HK-2 (cell line): ENCODE measurements at regions not wholly inside any gene's neighbourhood (a gene's known extent, or its start where the extent isn't known, plus 50 kb on each side); places are given as distances from the start of the nearest gene placed in this dataset.

ENCODE experiments used
- DNase-seq: peaks from one replicate; pipeline ENCODE4 v3.0.0-alpha.2; 2018; ENCODE audit not compliant: unreplicated experiment

DNA sequence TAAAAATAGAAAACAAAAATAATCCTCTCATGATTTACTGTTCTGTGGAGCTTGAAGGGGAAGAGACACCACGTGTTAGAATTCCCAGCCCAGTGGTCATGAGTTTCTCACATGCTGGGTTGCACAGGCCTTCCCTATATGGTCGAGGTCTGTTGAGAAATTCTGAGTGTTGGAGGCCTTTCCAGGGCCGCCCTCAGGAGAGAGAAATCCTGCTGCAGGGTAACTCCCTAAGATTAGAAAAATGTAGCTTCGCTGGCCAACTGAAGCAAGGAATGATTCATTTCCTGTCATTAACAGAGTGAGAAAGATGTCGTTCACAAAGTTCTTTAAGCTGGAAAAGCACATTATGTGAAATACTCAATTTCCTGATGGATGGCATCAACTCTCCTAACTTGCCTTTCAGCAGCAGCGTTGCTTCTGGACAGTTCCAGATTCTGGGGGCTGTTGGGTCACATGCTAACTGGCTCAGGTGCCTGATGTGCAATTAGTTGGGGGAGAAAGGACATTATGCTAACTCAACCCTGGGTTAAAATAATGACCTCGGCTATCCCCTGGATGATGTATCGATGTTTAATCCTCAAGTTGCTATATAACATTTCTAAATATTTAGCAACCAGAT is 104.8 kb upstream of the CD180 start:
- peak; percentile 29 for DNase-seq

GRCh38 chr5:67300326-67300725 is 103.7 kb upstream of the CD180 start:
- no peak for DNase-seq

- DNase-seq, result no peak
These were observed 102.7 kb upstream of the CD180 start for GRCh38 chr5:67299231-67299735.

DNA sequence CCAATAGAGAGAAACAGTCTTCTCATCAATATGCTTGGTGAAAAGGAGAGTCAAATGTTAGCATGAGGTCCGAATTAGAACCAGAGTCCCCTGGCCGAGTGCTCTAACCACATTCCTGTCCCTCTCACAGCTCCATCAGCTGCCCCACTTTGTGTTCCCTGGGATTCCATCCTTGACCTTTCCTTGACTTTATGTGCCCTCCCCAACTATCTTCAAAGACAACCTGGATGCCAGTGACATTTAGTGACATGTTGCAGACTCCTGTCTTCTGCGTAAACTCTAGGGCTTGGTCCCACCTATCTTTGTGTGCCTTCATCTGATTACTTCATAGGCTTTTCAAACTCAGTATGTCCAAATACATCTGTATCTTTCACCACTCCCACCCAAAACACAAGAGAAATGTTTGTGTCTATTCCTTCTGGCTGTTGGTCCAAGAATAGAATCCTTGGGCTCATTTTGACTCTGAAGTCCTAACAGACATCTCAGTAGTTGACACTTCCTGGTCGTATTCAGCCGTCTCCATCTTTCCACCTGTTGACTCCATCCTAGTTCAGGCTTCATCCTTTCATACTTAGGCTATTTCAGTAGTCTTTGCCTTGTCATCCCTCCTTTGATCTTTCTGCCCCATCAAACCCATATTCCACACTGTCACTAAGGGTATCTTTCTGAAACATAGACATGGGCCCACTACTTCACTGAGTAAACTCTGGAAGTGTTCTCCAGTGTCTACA is 101.4 kb upstream of the CD180 start:
- no peak for DNase-seq

DNA sequence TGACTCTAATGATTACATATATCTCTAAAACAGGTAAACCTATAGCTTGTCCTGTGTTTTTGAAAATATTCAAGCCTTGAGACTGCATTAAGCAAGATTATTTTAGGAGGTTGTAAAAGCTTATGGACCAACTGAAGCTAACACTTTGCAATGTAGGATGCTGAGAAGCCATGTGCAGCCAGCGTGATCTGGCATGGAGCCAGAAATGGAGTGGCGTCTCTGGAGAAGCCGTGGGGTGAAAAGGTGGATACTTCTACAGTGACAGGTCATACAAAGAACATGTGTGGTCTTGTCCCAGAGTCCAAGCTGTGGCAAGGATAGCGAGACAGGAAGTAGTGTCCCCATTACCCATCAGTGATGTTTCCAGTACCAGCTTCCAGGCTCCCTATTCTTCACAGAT is 100.8 kb upstream of the CD180 start:
- no peak for DNase-seq

- DNase-seq, result no peak
These were observed 97.8 kb upstream of the CD180 start for GRCh38 chr5:67294266-67294938.

DNA sequence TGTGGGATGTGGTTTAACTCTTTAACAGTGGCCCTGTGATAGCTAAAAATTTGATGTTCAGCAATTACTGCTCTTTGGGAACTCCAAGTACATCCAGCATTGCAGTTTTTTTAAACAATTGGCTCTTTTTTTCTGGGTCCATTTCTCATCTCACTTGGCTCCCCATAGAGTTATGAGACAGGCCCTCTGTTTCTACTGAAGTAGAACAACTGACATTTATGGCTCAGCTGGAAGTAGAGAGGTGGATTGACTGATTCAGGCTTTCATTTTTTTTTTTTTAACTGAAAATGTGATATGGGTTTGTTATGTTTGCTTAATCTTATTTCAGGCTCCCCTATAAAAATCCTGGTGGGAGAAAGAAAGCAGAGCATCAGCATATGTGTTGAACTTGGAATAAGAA is 96.6 kb upstream of the CD180 start:
- DNase-seq, result no peak

- DNase-seq, result no peak
These were observed 95.8 kb upstream of the CD180 start for GRCh38 chr5:67292201-67292940.

- no peak for DNase-seq
These were observed 95.1 kb upstream of the CD180 start for GRCh38 chr5:67291671-67292070.

- DNase-seq, result no peak
These were observed 94.5 kb upstream of the CD180 start for GRCh38 chr5:67291066-67291465.

DNA sequence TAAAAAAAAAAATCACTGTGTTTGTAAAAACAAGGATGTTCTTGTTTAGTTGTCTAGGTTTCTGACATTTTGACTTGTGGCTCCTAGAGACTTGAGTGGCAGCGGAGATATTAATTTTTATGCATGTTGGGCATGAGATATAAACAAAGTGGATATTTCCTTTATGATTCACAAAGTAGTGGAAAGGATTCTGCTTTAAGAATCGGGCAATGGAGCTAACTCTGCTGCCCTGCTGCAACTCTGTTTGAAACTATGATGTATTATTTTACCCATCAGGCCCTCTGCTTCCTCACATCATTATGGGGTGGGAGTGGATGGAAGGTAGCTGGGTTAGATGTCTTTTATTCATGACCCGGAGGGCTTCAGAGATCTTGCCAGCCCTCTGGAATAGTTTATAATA is 94.1 kb upstream of the CD180 start:
- DNase-seq, result no peak

DNA sequence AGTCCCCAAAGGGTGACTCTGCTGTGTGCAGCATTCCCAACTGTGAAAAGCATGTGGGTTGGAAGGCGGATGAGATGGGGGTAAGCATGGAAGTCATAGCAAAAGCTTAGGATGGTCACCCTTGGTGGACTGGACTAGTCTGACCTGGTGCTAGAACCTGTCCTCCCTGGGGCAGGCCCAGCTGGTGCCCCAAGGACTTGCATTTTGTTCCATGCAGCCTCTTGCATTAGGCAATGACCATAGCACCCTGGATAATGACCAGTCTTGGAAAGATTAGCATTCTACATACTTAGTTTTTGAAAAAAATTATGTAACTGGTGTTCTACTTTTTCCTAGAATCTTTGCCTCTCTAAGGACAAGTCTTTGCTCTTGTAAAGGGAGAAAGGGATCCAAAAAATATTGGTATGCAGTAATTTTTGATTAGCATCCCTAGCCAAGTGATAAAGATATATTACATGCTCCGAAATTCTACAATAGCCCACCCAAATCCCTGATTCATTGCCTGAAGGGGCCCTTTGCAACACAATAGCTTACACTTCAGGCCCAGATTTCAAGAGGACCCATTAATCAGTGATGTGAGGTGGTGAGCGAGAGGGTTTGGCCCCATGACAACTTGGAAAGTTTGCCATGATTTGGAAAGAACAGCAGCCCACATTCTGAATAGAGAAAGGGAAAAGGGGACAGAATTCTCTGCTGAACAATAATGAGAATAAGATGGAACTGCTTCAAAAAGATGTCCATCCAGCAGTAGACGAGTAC is 93.3 kb upstream of the CD180 start:
- no peak for DNase-seq

DNA sequence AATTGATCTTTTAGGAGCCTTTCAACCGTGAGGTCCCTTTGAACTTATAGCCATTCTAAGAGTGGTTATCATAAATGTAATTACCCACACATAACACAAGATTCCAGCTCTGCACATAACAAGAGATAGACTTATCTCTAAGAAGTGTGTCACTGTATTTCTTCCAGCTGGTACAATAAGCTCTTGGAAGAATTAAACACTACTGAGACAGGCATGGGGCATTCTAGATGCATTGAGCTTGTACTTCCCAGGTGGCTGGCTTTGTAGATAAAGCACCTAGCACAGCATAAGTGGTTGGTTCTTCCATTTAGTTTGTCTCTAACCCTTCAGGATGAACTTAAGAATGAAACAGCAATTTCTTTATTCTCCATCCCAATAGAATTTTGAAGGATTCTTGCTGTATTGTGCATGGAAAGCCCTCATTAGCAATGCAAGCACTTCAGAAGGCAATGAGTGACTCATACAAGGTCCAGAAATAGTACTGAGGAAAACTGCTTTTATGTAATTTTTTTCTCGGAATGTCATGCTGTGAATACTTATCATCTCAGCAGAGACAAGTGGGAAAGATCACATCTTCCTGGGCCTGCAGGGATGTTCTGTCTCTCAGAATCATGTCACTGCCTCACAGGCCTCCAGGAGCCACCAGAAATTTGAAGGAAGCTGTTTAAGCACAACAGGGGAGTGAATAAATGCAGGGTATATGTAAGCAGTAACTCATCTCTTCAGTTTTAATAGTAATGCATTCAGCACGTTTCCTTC is 91.1 kb upstream of the CD180 start:
- no peak for DNase-seq

DNA sequence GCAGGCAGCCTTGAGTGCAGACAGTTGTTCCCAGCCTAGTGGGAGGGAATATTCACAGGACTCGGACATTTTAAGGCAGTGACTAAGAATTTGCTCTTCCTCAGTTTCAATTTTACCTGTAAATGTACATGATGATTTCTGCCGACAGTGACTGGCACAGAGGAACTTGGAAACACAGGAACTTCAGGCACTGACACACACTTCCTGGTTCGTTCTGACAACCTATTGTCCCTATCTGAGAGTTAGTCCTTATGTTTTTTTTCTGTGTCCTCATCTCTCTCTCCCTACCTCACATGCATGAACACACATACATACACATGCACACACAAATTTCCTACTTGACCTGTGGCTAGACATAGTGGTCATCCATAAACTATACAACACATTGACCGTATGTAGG is 89.4 kb upstream of the CD180 start:
- DNase-seq, result no peak

GRCh38 chr5:67283988-67284487 is 87.4 kb upstream of the CD180 start:
- no peak for DNase-seq

DNA sequence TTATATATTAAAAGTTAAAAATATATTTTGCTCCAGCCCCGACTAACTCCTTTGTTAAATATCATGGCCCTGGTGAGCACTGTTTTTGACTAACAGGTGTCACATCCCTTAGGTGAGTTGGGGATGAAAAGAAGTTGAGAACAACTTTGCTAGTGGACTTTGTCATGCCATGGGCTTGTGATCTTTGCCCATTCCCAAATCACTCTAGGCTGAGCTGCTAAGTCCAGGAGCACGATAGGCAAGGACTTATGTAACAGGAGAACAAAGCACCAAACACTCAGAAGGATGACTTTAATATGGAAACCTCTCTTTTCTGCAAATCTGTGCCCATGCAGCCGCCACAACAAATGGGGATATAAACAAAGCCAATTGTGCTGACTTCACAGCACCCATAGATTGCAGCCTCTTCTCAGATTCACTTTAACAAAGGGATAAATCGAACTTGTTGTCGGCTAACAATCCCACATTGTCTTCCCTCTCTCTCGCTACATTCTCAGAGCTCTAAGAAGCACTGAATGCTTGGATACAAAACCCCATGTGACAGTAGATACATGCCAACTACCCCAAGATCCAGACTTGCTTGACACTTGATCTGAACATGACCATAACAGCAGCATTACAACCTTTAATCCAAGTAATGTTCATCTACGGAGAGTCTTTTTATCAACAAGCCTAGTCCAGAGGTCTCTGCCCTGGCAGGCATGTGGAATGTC is 86.8 kb upstream of the CD180 start:
- no peak for DNase-seq

GRCh38 chr5:67281874-67282273 is 85.3 kb upstream of the CD180 start:
- DNase-seq, result no peak

- DNase-seq, result no peak
These were observed 77.2 kb upstream of the CD180 start for GRCh38 chr5:67273689-67274356.

DNA sequence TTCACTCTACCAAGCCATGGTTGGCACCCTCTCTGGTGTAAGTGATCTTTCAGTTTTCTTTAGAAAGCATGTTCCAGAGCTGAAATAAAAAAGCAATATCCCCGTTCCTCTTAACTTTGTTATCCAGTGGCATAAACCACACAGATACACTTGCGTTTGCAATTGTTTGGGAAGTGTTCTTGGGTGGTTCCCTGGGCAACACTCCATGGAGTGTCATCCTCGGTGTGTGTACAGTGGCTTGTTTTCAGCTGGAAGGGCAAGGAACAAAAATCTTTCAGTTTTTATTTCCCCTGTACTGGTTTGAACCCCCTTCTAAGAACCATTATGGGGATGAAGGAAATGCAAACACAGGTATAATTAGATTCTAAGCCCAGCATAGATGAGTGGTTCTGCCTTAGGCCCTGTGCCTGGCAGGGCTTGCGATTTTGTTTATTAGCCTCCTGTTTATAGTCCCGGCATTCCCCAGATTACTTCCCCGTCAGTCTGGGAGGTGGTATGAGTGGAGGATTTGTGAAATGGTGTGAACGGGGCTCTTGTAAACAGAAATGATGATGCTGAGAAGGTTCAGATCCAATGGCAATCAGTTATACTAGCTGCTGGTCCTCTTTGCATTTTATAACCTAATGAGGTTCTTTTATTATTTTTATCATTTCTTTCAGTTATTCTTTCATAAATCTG is 76.0 kb upstream of the CD180 start:
- DNase-seq, result no peak
